ENCODE measurements at regions not wholly inside any gene's neighbourhood (a gene's known extent, or its start where the extent isn't known, plus 50 kb on each side); places are given as distances from the start of the nearest gene placed in this dataset.
A peak's percentile ranks its signal among the peaks of the same experiment; 100 is the strongest.

GRCh38 chr2:205903549-205904129 lies 182.3 kb downstream of the INO80D start:
- Histone ChIP-seq H3K4me1 (peaks cover 8% of the 10 kb centered on the region), H3K9me3 (no peaks in the 10 kb centered on the region), H3K36me3 (ENCODE audit: low read depth, missing control alignments) (no peaks in the 10 kb centered on the region), H3K27me3 (no peaks in the 10 kb centered on the region), H3K27ac (no peak overlapping the region), H3K4me3 (no peak overlapping the region)
- WGBS, 2 donors: 69 to 76% methylated on average over 10 of the region's 10 CpGs
- peak; percentile 65 for DNase-seq
- no peak for TF ChIP-seq POLR2A (IDR thresholded peaks at IDR 0.05)
- TF ChIP-seq CTCF (IDR thresholded peaks at IDR 0.05): peak in 2 of 3 experiments; percentile 20 to 21
- intact Hi-C loops (cut with DNase I; ENCODE audit: low total_unique reads): no loop called here

GRCh38 chr2:205902900-205903237 lies 183.1 kb downstream of the INO80D start:
- peak; percentile 22 for DNase-seq
- no peak for TF ChIP-seq CTCF (IDR thresholded peaks at IDR 0.05)
- TF ChIP-seq POLR2A (IDR thresholded peaks at IDR 0.05): no peak
- H3K36me3 ChIP-seq (ENCODE audit: low read depth, missing control alignments): no peaks in the 10 kb centered on the region
- no peaks in the 10 kb centered on the region for H3K27me3 ChIP-seq
- 34 to 35% methylated on average over 5 of the region's 5 CpGs for WGBS, 2 donors
- intact Hi-C loops (cut with DNase I; ENCODE audit: low total_unique reads): no loop called here
- peaks cover 8% of the 10 kb centered on the region for H3K4me1 ChIP-seq
- H3K4me3 ChIP-seq: no peak overlapping the region
- no peak overlapping the region for H3K27ac ChIP-seq
- no peaks in the 10 kb centered on the region for H3K9me3 ChIP-seq

- intact Hi-C loops (cut with DNase I; ENCODE audit: low total_unique reads): no loop called here
- no peak overlapping the region for H3K27ac ChIP-seq
- H3K27me3 ChIP-seq: no peaks in the 10 kb centered on the region
- H3K36me3 ChIP-seq (ENCODE audit: low read depth, missing control alignments): no peaks in the 10 kb centered on the region
- TF ChIP-seq POLR2A (IDR thresholded peaks at IDR 0.05) (no peak), CTCF (IDR thresholded peaks at IDR 0.05) (no peak)
- H3K9me3 ChIP-seq: no peaks in the 10 kb centered on the region
- peaks cover 8% of the 10 kb centered on the region for H3K4me1 ChIP-seq
- WGBS, 2 donors: 60 to 71% methylated on average over 15 of the region's 15 CpGs
- peak; percentile 42 for DNase-seq
- H3K4me3 ChIP-seq: no peak overlapping the region
Observed at GRCh38 chr2:205902041-205902899, 183.7 kb downstream of the INO80D start.

- no peaks in the 10 kb centered on the region for H3K9me3 ChIP-seq
- H3K36me3 ChIP-seq (ENCODE audit: low read depth, missing control alignments): no peaks in the 10 kb centered on the region
- 89 to 92% methylated on average over 4 of the region's 4 CpGs for WGBS, 2 donors
- no peak overlapping the region for H3K4me3 ChIP-seq
- peaks cover 8% of the 10 kb centered on the region for H3K4me1 ChIP-seq
- no peak for DNase-seq
- no peaks in the 10 kb centered on the region for H3K27me3 ChIP-seq
- intact Hi-C loops (cut with DNase I; ENCODE audit: low total_unique reads): no loop called here
- TF ChIP-seq POLR2A (IDR thresholded peaks at IDR 0.05): no peak
- TF ChIP-seq CTCF (IDR thresholded peaks at IDR 0.05): no peak
- H3K27ac ChIP-seq: no peak overlapping the region
Observed at GRCh38 chr2:205901491-205901890, 184.5 kb downstream of the INO80D start.
